GM18505 (cell line): ENCODE measurements at regions not wholly inside any gene's neighbourhood (a gene's known extent, or its start where the extent isn't known, plus 50 kb on each side); places are given as distances from the start of the nearest gene placed in this dataset.

Experiments
- ATAC-seq: cut with Tn5 transposase; IDR thresholded peaks from one replicate; pipeline ENCODE4 v1.9.1; 2021; ENCODE audit not compliant: unreplicated experiment
- POLR2A ChIP-seq: IDR thresholded peaks from 4 replicates; pipeline ENCODE4 v1.6.1; 2011; ENCODE audit warnings: borderline replicate concordance; ENCODE audit not compliant: insufficient read depth, insufficient read length; ENCODE audit errors: extremely low read depth

DNA sequence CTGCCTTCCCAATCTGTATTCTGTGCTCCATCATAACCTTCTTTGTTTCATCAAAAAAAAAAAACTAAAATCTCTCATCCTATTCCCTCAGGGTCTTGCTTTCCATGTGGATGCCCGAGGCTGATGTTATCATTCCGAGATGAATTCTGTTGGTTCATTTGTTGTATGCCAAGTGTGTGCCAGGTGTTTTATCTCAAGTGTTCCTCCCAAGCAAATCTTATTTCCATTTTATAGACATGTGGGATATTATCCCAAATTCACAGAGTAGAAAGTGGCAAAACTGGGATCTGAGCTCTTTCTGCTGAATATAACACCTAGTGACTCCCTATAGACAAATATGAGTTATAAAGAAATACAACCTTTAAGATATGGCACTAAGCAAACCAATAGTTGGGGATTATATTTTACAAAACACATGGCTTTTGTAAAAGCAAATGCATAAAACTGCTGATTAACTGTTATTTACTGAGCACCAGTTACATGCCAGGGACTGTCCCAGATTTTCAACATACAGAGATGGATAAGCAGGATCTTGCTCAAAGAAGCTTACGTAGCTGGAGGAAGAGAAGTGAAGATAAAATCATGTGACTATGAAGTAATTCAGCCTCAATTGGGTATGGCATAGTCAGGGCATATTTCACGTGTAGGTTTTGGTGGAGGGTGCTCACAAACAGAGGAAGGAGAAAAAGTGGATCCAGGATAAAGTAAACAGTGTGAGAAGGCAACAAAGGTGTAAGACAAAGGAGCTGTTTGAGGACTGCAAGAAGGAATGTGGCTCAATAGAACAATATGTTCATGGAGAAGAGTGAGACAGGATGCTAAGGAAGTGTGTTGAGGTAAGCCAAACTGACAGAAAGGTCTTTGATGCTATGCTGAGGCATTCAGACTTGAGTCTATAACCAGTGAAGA is 143.3 kb upstream of the ADAMTSL1 start:
- no peak for TF ChIP-seq POLR2A
- no peak for ATAC-seq

GRCh38 chr9:18331310-18331684 is 142.7 kb upstream of the ADAMTSL1 start:
- no peak for TF ChIP-seq POLR2A

GRCh38 chr9:18331808-18332209 is 142.1 kb upstream of the ADAMTSL1 start:
- no peak for TF ChIP-seq POLR2A
- no peak for ATAC-seq

More at GRCh38 chr9:18331310-18331684, 142.7 kb upstream of the ADAMTSL1 start:
- ATAC-seq, result no peak

DNA sequence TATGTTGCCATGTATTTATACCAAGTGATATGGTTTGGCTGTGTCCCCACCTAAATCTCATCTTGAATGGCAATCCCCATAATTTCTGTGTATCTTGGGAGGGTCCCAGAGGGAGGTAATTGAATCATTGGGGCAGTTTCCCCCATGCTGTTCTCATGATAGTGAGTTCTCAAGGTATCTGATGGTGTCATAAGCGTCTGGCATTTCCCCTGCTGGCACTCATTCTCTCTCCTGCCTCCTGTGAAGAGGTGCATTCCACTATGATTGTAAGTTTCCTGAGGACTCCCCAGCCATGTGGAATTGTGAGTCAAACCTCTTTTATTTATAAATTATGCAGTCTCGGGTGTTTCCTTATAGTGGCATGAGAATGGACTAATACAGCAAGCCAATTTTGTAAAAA is 140.8 kb upstream of the ADAMTSL1 start:
- no peak for TF ChIP-seq POLR2A
- ATAC-seq, result no peak

GRCh38 chr9:18335825-18336224 is 138.1 kb upstream of the ADAMTSL1 start:
- no peak for ATAC-seq
- no peak for TF ChIP-seq POLR2A

- ATAC-seq, result no peak
- TF ChIP-seq POLR2A, result no peak
Measured at GRCh38 chr9:18338042-18338441, 135.9 kb upstream of the ADAMTSL1 start.

DNA sequence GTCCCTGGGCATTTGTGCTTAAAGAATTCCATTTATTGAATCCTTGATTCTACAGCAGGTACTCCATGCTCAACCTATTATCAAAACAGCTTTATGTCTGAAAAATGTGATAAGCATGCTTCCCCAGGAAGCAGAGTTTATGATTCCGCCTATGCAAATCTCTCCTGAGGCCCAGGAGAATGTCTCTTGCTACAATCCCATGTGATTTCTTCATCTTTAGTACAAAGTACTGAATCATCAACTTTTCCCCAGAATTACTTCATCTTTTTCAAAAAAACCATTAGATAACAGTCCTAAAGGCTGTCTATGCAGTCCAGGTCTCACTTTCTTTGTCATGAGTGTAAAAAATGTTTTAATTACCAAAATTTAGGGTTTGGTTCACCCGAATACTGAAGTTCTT is 130.2 kb upstream of the ADAMTSL1 start:
- no peak for TF ChIP-seq POLR2A
- ATAC-seq, result no peak

DNA sequence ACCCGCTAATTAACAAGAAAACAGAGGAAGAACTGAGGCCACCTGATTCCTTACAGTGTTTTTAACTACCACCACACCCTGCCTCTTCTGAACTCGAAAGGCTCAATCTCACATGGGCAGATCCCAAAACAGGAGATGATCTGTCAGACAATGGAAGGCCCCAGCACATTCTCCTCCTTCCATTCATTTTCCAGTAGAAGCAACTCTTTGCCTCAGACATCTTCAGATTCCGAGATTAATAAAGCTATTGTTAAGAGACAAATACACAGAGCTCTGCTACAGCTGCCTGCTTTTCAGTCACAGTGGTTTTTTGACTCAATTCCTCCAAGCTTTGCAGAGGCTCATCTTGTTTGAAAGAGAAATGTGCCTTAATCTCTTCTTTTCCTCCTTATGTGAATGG is 127.2 kb upstream of the ADAMTSL1 start:
- no peak for ATAC-seq
- TF ChIP-seq POLR2A, result no peak

DNA sequence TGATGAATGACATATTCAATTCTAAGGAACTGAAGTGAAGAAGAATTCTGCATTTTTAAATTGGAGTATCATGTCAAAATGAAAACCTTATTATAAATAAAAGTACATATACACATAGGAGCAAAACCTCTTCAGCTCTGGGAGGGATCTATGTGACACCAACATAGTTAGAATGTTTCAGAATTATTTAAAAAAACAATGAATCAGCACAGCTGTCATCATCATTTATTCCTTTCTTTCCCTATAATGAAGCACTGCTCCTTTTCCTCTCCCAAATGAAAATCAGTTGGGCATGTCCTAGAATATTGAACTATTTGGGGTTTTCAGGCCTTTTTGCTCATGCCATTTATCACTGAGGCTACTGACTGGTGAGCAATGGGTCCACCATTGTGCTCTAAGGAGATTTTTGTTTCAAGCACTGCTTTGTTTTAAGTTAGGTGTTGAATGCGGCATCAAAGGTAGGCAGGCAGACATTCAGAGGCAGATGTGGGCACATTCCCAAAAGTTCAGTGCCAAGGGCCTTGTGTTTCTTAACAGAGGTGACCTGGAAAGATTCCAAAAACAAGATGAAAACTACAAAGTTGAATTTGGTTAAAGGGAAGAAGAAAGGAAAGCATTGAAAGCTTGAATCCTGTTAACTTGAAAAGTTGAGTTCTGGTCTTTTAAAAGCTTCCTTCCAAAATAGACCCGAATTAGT is 126.4 kb upstream of the ADAMTSL1 start:
- TF ChIP-seq POLR2A, result no peak
- ATAC-seq, result no peak

DNA sequence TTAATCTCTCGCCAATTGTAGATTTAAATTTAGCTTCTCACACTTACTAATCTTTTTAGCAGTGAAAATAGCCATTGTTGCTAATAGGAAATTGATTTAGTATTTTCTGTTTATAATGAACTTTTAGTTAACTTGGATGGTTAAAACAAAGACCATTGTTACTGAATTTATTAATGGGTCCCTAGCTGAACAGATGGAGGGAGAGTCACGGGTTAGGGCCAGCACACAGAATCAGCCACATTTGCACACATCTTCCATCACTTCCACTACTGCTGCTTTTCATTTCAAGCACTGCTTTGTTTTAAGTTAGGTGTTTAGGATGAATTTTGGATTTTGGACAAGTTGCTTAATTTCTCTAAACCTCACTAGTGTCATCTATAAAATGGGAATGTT is 125.9 kb upstream of the ADAMTSL1 start:
- no peak for ATAC-seq
- TF ChIP-seq POLR2A, result no peak

GRCh38 chr9:18349530-18349929 is 124.4 kb upstream of the ADAMTSL1 start:
- no peak for TF ChIP-seq POLR2A
- no peak for ATAC-seq

DNA sequence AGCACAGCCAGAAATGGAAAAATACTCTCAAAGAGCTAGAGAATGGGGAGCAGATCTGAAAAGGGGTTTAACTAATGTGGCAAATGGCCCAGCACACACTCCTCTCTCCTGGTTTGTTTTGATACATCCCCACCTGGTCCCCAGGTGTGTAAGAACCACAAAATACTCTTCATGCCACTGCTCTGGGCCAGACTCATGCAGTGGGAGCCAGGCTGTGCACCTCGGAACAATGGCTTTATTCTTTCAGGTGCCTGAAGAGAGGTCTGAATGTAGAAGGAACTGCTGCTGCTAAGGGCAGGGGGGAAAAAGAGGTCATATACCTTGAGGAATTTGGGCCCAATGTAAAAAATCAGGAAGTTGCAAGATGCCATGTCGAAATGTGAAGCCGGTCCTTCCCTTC is 123.9 kb upstream of the ADAMTSL1 start:
- ATAC-seq, result no peak
- TF ChIP-seq POLR2A, result no peak

DNA sequence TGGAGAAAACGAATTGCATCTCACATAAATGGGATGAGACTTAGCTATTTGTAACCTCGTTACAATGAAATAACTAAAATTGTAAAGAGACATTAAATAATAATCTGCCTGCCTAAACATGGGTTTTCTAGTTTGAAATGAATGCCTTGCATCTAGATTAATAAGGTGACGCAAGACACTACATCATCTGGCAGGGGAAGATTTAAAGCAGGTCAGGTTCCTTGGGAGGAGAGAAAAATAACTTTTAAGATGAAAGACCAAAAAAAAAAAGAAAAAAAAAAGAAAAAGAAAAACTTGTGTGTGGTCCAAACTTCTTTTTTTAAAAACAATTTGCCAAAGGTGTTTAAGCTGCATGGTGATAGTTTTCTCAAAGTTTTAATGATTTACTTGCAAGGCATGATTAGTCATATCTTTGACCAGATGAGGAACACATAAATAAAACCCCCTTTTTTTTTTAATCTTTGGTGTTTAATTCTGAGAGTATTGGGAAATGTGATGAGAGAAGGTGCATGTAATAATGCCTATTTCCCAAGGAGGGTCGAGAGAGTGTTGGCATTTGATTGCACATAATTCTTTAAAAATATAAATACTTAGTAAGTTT is 122.9 kb upstream of the ADAMTSL1 start:
- TF ChIP-seq POLR2A, result no peak
- ATAC-seq, result no peak

DNA sequence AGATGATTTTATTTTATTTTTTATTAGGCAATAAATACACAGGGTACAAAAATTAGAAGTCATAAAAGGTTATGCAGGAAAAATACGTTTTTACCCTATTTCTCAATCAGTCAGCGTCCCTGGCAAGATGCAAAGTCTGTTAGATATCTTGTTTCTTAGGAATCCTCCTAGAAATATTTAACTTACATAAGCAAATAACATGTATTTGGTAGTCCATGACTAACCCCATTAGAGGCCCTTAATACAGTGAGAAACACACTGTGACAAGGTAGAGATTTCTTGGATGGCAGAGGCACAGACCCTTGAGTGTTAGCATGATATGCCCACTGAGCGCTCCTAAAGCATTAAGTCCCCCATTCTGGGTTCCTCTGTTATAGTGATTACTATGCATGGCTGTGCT is 121.2 kb upstream of the ADAMTSL1 start:
- no peak for ATAC-seq
- TF ChIP-seq POLR2A, result no peak
